ENCODE measurements at regions not wholly inside any gene's neighbourhood (a gene's known extent, or its start where the extent isn't known, plus 50 kb on each side); places are given as distances from the start of the nearest gene placed in this dataset.

DNA sequence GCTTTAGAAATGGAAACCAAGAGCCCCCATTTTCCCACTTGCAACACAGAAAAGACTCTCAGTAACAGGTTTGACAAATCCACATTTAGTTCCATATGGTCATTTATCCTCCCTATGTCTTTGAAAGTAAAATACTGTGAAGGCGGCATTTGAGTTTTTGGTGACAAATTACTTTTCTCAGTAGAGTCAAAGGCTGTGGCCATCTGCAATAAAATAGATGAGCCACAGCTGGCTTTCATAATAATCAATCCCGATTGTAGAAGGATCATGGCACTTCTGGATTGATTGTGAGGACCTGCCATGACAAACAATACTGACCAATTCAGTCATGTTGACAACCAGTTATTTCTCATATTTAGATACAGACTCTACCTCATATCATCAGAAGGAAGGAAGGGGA is 512.0 kb upstream of the ADGRL2 start:
- TF ChIP-seq, protein P1, sequence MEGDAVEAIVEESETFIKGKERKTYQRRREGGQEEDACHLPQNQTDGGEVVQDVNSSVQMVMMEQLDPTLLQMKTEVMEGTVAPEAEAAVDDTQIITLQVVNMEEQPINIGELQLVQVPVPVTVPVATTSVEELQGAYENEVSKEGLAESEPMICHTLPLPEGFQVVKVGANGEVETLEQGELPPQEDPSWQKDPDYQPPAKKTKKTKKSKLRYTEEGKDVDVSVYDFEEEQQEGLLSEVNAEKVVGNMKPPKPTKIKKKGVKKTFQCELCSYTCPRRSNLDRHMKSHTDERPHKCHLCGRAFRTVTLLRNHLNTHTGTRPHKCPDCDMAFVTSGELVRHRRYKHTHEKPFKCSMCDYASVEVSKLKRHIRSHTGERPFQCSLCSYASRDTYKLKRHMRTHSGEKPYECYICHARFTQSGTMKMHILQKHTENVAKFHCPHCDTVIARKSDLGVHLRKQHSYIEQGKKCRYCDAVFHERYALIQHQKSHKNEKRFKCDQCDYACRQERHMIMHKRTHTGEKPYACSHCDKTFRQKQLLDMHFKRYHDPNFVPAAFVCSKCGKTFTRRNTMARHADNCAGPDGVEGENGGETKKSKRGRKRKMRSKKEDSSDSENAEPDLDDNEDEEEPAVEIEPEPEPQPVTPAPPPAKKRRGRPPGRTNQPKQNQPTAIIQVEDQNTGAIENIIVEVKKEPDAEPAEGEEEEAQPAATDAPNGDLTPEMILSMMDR (IDR thresholded peaks at IDR 0.05): no peak
- TF ChIP-seq POLR2A (IDR thresholded peaks at IDR 0.05): no peak

All from right lobe of liver (tissue), 4 donors.